Ishikawa (cell line): ENCODE measurements at regions not wholly inside any gene's neighbourhood (a gene's known extent, or its start where the extent isn't known, plus 50 kb on each side); places are given as distances from the start of the nearest gene placed in this dataset.

ENCODE experiments used
- CEBPB ChIP-seq: IDR thresholded peaks from 2 replicates; pipeline ENCODE4 v1.6.1; 2012
- CREB1 ChIP-seq: IDR thresholded peaks from 2 replicates; pipeline ENCODE4 v1.6.1; 2012; ENCODE audit warnings: low read depth
- EP300 ChIP-seq: IDR thresholded peaks from 2 replicates; pipeline ENCODE4 v1.6.1; 2012; ENCODE audit warnings: borderline replicate concordance
- FOXM1 ChIP-seq: IDR thresholded peaks from 2 replicates; pipeline ENCODE4 v1.6.1; 2012; ENCODE audit warnings: low read depth, borderline replicate concordance
- MAX ChIP-seq: IDR thresholded peaks from 2 replicates; pipeline ENCODE4 v1.6.1; 2012
- NFIC ChIP-seq: IDR thresholded peaks from 2 replicates; pipeline ENCODE4 v1.6.1; 2012
- RAD21 ChIP-seq: IDR thresholded peaks from 2 replicates; pipeline ENCODE4 v1.6.1; 2012; ENCODE audit warnings: low read depth
- REST ChIP-seq: IDR thresholded peaks from 2 replicates; pipeline ENCODE4 v1.6.1; 2012; ENCODE audit warnings: low read depth, mild to moderate bottlenecking
- TAF1 ChIP-seq: IDR thresholded peaks from 2 replicates; pipeline ENCODE4 v1.6.1; 2012; ENCODE audit warnings: low read depth, mild to moderate bottlenecking
- TCF12 ChIP-seq: IDR thresholded peaks from 2 replicates; pipeline ENCODE4 v1.6.1; 2012; ENCODE audit warnings: low read depth
- TEAD4 ChIP-seq: IDR thresholded peaks from 2 replicates; pipeline ENCODE4 v1.6.1; 2012
- YY1 ChIP-seq: IDR thresholded peaks from 2 replicates; pipeline ENCODE4 v1.6.1; 2012; ENCODE audit warnings: low read depth

GRCh38 chr17:72571813-72572396 is 451.1 kb downstream of the SOX9 start:
- no peak for TF ChIP-seq MAX
- TF ChIP-seq TEAD4: no peak
- no peak for TF ChIP-seq CEBPB
- no peak for TF ChIP-seq TCF12
- TF ChIP-seq EP300: no peak
- no peak for TF ChIP-seq TAF1
- TF ChIP-seq CREB1: no peak
- no peak for TF ChIP-seq FOXM1
- TF ChIP-seq REST: no peak
- TF ChIP-seq RAD21: no peak
- TF ChIP-seq NFIC: no peak
- no peak for TF ChIP-seq YY1
